Thyroid gland (tissue), 4 donors: ENCODE measurements at regions not wholly inside any gene's neighbourhood (a gene's known extent, or its start where the extent isn't known, plus 50 kb on each side); places are given as distances from the start of the nearest gene placed in this dataset.
"Not testable (repeated sequence)": the region's sequence is repeated elsewhere in the genome, so short reads cannot be mapped to it uniquely, and the experiment has no call there.

Source experiments
- POLR2A ChIP-seq, 2 donors: fragments of 450-650 bp; IDR thresholded peaks; one replicate each; pipeline ENCODE4 v1.6.1; 2017; ENCODE audit warnings: antibody characterized with exemption in 2 of 2, mild to moderate bottlenecking in 2 of 2, moderate library complexity in 1 of 2
- TF ChIP-seq, protein P1 (sequence below), 6 experiments: fragments of 200-600 bp in 3 of 6; fragments of 450-650 bp in 3 of 6; sonication (generic) in 3 of 6; IDR thresholded peaks; one replicate each; pipeline ENCODE4 v1.5.1; 2016 to 2019; ENCODE audit warnings: antibody characterized with exemption in 6 of 6, mild to moderate bottlenecking in 2 of 6, inconsistent platforms in 1 of 6, moderate library complexity in 1 of 6

- TF ChIP-seq, protein P1, sequence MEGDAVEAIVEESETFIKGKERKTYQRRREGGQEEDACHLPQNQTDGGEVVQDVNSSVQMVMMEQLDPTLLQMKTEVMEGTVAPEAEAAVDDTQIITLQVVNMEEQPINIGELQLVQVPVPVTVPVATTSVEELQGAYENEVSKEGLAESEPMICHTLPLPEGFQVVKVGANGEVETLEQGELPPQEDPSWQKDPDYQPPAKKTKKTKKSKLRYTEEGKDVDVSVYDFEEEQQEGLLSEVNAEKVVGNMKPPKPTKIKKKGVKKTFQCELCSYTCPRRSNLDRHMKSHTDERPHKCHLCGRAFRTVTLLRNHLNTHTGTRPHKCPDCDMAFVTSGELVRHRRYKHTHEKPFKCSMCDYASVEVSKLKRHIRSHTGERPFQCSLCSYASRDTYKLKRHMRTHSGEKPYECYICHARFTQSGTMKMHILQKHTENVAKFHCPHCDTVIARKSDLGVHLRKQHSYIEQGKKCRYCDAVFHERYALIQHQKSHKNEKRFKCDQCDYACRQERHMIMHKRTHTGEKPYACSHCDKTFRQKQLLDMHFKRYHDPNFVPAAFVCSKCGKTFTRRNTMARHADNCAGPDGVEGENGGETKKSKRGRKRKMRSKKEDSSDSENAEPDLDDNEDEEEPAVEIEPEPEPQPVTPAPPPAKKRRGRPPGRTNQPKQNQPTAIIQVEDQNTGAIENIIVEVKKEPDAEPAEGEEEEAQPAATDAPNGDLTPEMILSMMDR (IDR thresholded peaks at IDR 0.05): not testable (repeated sequence)
- TF ChIP-seq POLR2A (IDR thresholded peaks at IDR 0.05): not testable (repeated sequence)
These were observed 569.9 kb downstream of the NAP1L3 start for GRCh38 chrX:93103353-93104067.
